ENCODE measurements at regions not wholly inside any gene's neighbourhood (a gene's known extent, or its start where the extent isn't known, plus 50 kb on each side); places are given as distances from the start of the nearest gene placed in this dataset.

- ChIA-PET POLR2A (no interaction called here), CTCF (interaction anchor here (1.0 to 1.5 kb wide), 2 partner anchors 20 to 87 kb away, joined by 3 read pairs; no protein-coding TSS in a partner anchor)
- H3K4me3 Mint-ChIP-seq: no peak overlapping the region
- no peaks in the 10 kb centered on the region; the same call in 1 of the 2 replicates for H3K27me3 Mint-ChIP-seq (ENCODE audit: low read depth)
- peaks cover 3% of the 10 kb centered on the region for H3K4me1 Mint-ChIP-seq
- H3K27ac Mint-ChIP-seq: no peak overlapping the region
- no peak for DNase-seq (ENCODE audit: low spot score)
- H3K9me3 Mint-ChIP-seq: 0 out of 2 replicates have a peak, but pooled peaks cover 3% of the 10 kb centered on the region
- H3K36me3 Mint-ChIP-seq: no peaks in the 10 kb centered on the region
- ATAC-seq: no peak
- TF ChIP-seq NFE2L1 (CRISPR knock-in tag; IDR thresholded peaks at IDR 0.05) (no peak), MYBL2 (CRISPR knock-in tag; IDR thresholded peaks at IDR 0.05) (no peak), ZNF532 (CRISPR knock-in tag; IDR thresholded peaks at IDR 0.05; ENCODE audit: borderline replicate concordance) (no peak), GABPB1 (CRISPR knock-in tag; IDR thresholded peaks at IDR 0.05) (no peak), AFF4 (CRISPR knock-in tag; IDR thresholded peaks at IDR 0.05; ENCODE audit: borderline replicate concordance) (no peak), PRDM15 (CRISPR knock-in tag; IDR thresholded peaks at IDR 0.05) (no peak), AR (CRISPR knock-in tag; IDR thresholded peaks at IDR 0.05) (no peak), CREM (CRISPR knock-in tag; IDR thresholded peaks at IDR 0.05) (no peak), SOX15 (CRISPR knock-in tag; IDR thresholded peaks at IDR 0.05) (no peak), FOXP4 (CRISPR knock-in tag; IDR thresholded peaks at IDR 0.05) (no peak), ZNF281 (CRISPR knock-in tag; IDR thresholded peaks at IDR 0.05) (no peak), NFYB (CRISPR knock-in tag; conservative IDR thresholded peaks at IDR 0.05; ENCODE audit: low read depth) (no peak), ZBTB21 (CRISPR knock-in tag; IDR thresholded peaks at IDR 0.05; ENCODE audit: borderline replicate concordance) (no peak)
These were observed 77.7 kb downstream of the HAPSTR1 start for GRCh38 chr16:9169094-9169493.

All from WTC11 (cell line).